ENCODE measurements at regions not wholly inside any gene's neighbourhood (a gene's known extent, or its start where the extent isn't known, plus 50 kb on each side); places are given as distances from the start of the nearest gene placed in this dataset.

DNA sequence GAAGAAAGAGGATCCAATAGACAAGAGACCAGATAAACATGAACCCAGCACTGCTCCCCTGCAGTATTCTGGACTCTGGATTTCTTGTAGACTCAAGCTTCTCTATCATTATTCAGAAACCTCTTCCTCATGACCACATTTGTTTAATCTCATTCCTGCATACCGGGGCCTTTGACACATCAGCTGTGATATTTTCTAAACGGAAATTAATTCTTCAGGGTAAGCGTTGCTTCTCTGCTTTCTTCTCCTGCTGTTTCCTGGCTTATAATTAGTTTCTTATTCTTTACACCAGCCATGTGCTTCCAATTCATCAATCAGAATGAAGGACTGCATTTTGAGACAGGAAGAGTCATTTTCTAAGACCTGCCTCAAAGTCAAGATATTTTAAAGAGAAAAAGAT lies 54.2 kb upstream of the TARP start:
- no peak overlapping the region for H2BK120ac ChIP-seq (replicated peaks; ENCODE audit: low read depth, low read length)
- no peak overlapping the region for H3K4me2 ChIP-seq (ENCODE audit: insufficient read depth in 1 of 2, low read depth in 2 of 2, low read length in 2 of 2)
- H4K8ac ChIP-seq (ENCODE audit: extremely low read depth, insufficient read depth, low read length), result no peak overlapping the region
- no peak overlapping the region for H3K27ac ChIP-seq (ENCODE audit: low read depth, low read length)
- H3K23ac ChIP-seq (ENCODE audit: insufficient read length), result no peak overlapping the region
- no peak overlapping the region for H3K14ac ChIP-seq (ENCODE audit: insufficient read length)
- H3K23me2 ChIP-seq (ENCODE audit: low read depth, low read length), result no peaks in the 10 kb centered on the region
- H3K18ac ChIP-seq (ENCODE audit: extremely low read depth, low read length), result no peak overlapping the region
- no peak overlapping the region for H2AFZ ChIP-seq (ENCODE audit: low read length)
- no peaks in the 10 kb centered on the region for H3K79me1 ChIP-seq (ENCODE audit: low read depth, low read length)
- H2BK12ac ChIP-seq (ENCODE audit: low read depth, low read length), result no peak overlapping the region
- no peak overlapping the region for H3K56ac ChIP-seq (replicated peaks; ENCODE audit: insufficient read length, low read depth, low read length)
- TF ChIP-seq SAP30 (IDR thresholded peaks at IDR 0.05; ENCODE audit: insufficient read depth, insufficient replicate concordance, low read length) (no peak), HDAC2 (IDR thresholded peaks at IDR 0.05; ENCODE audit: borderline replicate concordance in 1 of 2, low read depth in 2 of 2, low read length in 2 of 2) (no peak), SP4 (IDR thresholded peaks at IDR 0.05; ENCODE audit: low read length) (no peak)
- TF ChIP-seq, protein P1, sequence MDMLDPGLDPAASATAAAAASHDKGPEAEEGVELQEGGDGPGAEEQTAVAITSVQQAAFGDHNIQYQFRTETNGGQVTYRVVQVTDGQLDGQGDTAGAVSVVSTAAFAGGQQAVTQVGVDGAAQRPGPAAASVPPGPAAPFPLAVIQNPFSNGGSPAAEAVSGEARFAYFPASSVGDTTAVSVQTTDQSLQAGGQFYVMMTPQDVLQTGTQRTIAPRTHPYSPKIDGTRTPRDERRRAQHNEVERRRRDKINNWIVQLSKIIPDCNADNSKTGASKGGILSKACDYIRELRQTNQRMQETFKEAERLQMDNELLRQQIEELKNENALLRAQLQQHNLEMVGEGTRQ (IDR thresholded peaks at IDR 0.05; ENCODE audit: low read length), result no peak
- no peak overlapping the region for H2BK5ac ChIP-seq (ENCODE audit: low read depth, low read length)
- no peaks in the 10 kb centered on the region for H3K36me3 ChIP-seq (ENCODE audit: control insufficient read depth in 2 of 4, insufficient read depth in 4 of 4, low read length in 3 of 4)
- no peak overlapping the region for H2BK20ac ChIP-seq (ENCODE audit: low read length)
- H3K4ac ChIP-seq (replicated peaks; ENCODE audit: insufficient read length, low read depth, low read length), result no peak overlapping the region
- no peak overlapping the region for H3K4me3 ChIP-seq (ENCODE audit: extremely low read depth in 1 of 4, insufficient read depth in 2 of 4, low read depth in 3 of 4, low read length in 4 of 4)
- DNase-seq (ENCODE audit: low read depth in 1 of 2, low spot score in 2 of 2) (no peak), FAIRE-seq (no peak)
- ChIA-PET CTCF (ENCODE audit: partially characterized antibody) (interaction anchor here (1.1 to 5.4 kb wide), 14 partner anchors 9 to 257 kb away, joined by 3 to 64 read pairs (median 4); no protein-coding TSS in a partner anchor), POLR2A (ENCODE audit: partially characterized antibody) (no interaction called here)
- H3K4me1 ChIP-seq (replicated peaks in 1 of 4; ENCODE audit: control insufficient read depth in 3 of 4, insufficient read depth in 4 of 4, low read length in 3 of 4), result peaks cover 0 to 15% (median 7%) of the 10 kb centered on the region in 4 experiments; a peak in 4 of 7 replicates
- H3K9me3 ChIP-seq (ENCODE audit: insufficient read depth in 2 of 2, low read depth in 1 of 2, low read length in 1 of 2), result no peaks in the 10 kb centered on the region
- WGBS, 2 experiments (ENCODE audit: extremely low coverage in 1 of 2, insufficient coverage in 1 of 2, insufficient read length in 1 of 2, insufficient replicate concordance in 2 of 2, low coverage in 1 of 2, low lambda C conversion rate in 2 of 2, missing lambda C conversion rate in 1 of 2), result 79% methylated on average over 3 of the region's 3 CpGs; no CpG with 5 or more reads in 1 of the 2 experiments
- no peak overlapping the region for H3K9ac ChIP-seq (replicated peaks in 1 of 4; ENCODE audit: extremely low read depth in 1 of 4, low read depth in 3 of 4, low read length in 3 of 4)
- H2AK5ac ChIP-seq (ENCODE audit: low read depth, low read length), result no peak overlapping the region
- H2BK15ac ChIP-seq (ENCODE audit: low read length), result no peak overlapping the region
- H4K20me1 ChIP-seq (replicated peaks in 1 of 2; ENCODE audit: control insufficient read depth in 1 of 2, insufficient read depth in 2 of 2, low read length in 2 of 2), result no peaks in the 10 kb centered on the region
- no peaks in the 10 kb centered on the region for H3K27me3 ChIP-seq (replicated peaks in 1 of 4; ENCODE audit: control insufficient read depth in 3 of 4, extremely low read depth in 1 of 4, insufficient read depth in 3 of 4, low read length in 3 of 4)
- H4K91ac ChIP-seq (replicated peaks; ENCODE audit: insufficient read length, low read length), result no peak overlapping the region
- H4K5ac ChIP-seq (ENCODE audit: insufficient read length, low read depth, low read length), result no peak overlapping the region
- H3K79me2 ChIP-seq (ENCODE audit: control insufficient read depth in 1 of 2, insufficient read depth in 2 of 2, low read length in 2 of 2), result no peaks in the 10 kb centered on the region

Measured in H1 (cell line).